SK-N-SH (cell line): ENCODE measurements at regions not wholly inside any gene's neighbourhood (a gene's known extent, or its start where the extent isn't known, plus 50 kb on each side); places are given as distances from the start of the nearest gene placed in this dataset.
"Not testable (repeated sequence)": the region's sequence is repeated elsewhere in the genome, so short reads cannot be mapped to it uniquely, and the experiment has no call there.

Source experiments
- CTCF ChIA-PET: fragments of 300-600, 350-600 bp; formaldehyde crosslinking; extraction: SDS; loops from one replicate; lab custom pipeline; 2021; lab: Yijun Ruan, JAX
- POLR2A ChIA-PET: fragments of 350-600 bp; sonication (Branson Sonifier 250); formaldehyde crosslinking; extraction: SDS; loops from one replicate; lab custom pipeline; 2020; ENCODE audit warnings: antibody characterized with exemption, inconsistent platforms; lab: Yijun Ruan, JAX
- DNase-seq: peaks from one replicate; pipeline ENCODE4 v3.0.0; 2012
- H2AFZ ChIP-seq: fragments of 200-600 bp; sonication (generic); 2 replicates; pipeline ENCODE4 v1.8.1; 2016; ENCODE audit warnings: antibody characterized with exemption, mild to moderate bottlenecking, low read depth
- H3F3A ChIP-seq: fragments of 200-600 bp; sonication (generic); replicated peaks from 2 replicates; pipeline ENCODE3; 2016; ENCODE audit warnings: antibody characterized with exemption, mild to moderate bottlenecking; ENCODE audit not compliant: insufficient read depth
- H3K27ac ChIP-seq, 2 experiments: fragments of 200-500 bp in 1 of 2; fragments of 200-600 bp in 1 of 2; sonication (Bioruptor generic) in 1 of 2; sonication (generic), shearing (Covaris generic) in 1 of 2; 2 replicates each; pipeline versions ENCODE4 v1.5.1 to v1.6.1; 2014 to 2016; ENCODE audit warnings: low read depth in 2 of 2, inconsistent platforms in 1 of 2, low read length in 1 of 2, mild to moderate bottlenecking in 1 of 2, mixed read lengths in 1 of 2
- H3K27me3 ChIP-seq: fragments of 200-600 bp; sonication (generic), shearing (Covaris generic); 2 replicates; pipeline ENCODE4 v1.6.1; 2016; ENCODE audit warnings: mixed run types; ENCODE audit not compliant: insufficient read depth
- H3K36me3 ChIP-seq, 2 experiments: fragments of 200-500 bp in 1 of 2; fragments of 200-600 bp in 1 of 2; sonication (Bioruptor generic) in 1 of 2; sonication (generic) in 1 of 2; replicated peaks in 1 of 2; 2 replicates each; pipeline versions ENCODE3 to v1.5.1; 2014 to 2016; ENCODE audit warnings: low read length in 1 of 2, mild to moderate bottlenecking in 1 of 2; ENCODE audit not compliant: insufficient read depth in 2 of 2, control insufficient read depth in 1 of 2
- H3K4me1 ChIP-seq, 2 experiments: fragments of 200-500 bp in 1 of 2; fragments of 200-600 bp in 1 of 2; sonication (Bioruptor generic) in 1 of 2; sonication (generic), shearing (Covaris generic) in 1 of 2; 2 replicates each; pipeline versions ENCODE4 v1.5.1 to v1.6.1; 2014 to 2016; ENCODE audit warnings: low read depth in 1 of 2, low read length in 1 of 2, mixed run types in 1 of 2; ENCODE audit not compliant: insufficient read depth in 2 of 2, control insufficient read depth in 1 of 2
- H3K4me2 ChIP-seq: fragments of 200-600 bp; sonication (generic), shearing (Covaris generic); 2 replicates; pipeline ENCODE4 v1.6.1; 2017; ENCODE audit warnings: mixed run types
- H3K4me3 ChIP-seq, 2 experiments: fragments of 200-500 bp in 1 of 2; fragments of 200-600 bp in 1 of 2; sonication (Bioruptor generic) in 1 of 2; sonication (generic), shearing (Covaris generic) in 1 of 2; 2 replicates each; pipeline versions ENCODE4 v1.5.1 to v1.8.1; 2014 to 2016; ENCODE audit warnings: low read depth in 2 of 2, inconsistent platforms in 1 of 2, low read length in 1 of 2, mild to moderate bottlenecking in 1 of 2, mixed read lengths in 1 of 2, moderate library complexity in 1 of 2
- H3K79me2 ChIP-seq: fragments of 200-600 bp; sonication (generic); 2 replicates; pipeline ENCODE4 v1.8.1; 2017; ENCODE audit warnings: mild to moderate bottlenecking; ENCODE audit not compliant: insufficient read depth
- H3K9ac ChIP-seq: fragments of 200-600 bp; sonication (generic); 2 replicates; pipeline ENCODE4 v1.6.1; 2017; ENCODE audit warnings: mixed run types
- H3K9me2 ChIP-seq: fragments of 200-600 bp; sonication (generic); 2 replicates; pipeline ENCODE4 v1.6.1; 2017; ENCODE audit warnings: mixed run types
- H3K9me3 ChIP-seq: fragments of 200-600 bp; sonication (generic); 2 replicates; pipeline ENCODE4 v1.6.1; 2017; ENCODE audit warnings: mixed run types, mild to moderate bottlenecking, moderate library complexity
- H4K20me1 ChIP-seq: fragments of 200-600 bp; sonication (generic); 2 replicates; pipeline ENCODE4 v1.6.1; 2017; ENCODE audit warnings: mild to moderate bottlenecking, mixed run types; ENCODE audit not compliant: insufficient read depth
- ELF1 ChIP-seq: IDR thresholded peaks from 2 replicates; pipeline ENCODE4 v1.4.0; 2012
- EZH2phosphoT487 ChIP-seq: fragments of 200-600 bp; sonication (generic); IDR thresholded peaks from 2 replicates; pipeline ENCODE4 v1.6.1; 2017; ENCODE audit warnings: low read depth, mixed run types, mild to moderate bottlenecking, antibody characterized with exemption, moderate library complexity, borderline replicate concordance
- GABPA ChIP-seq: IDR thresholded peaks from 2 replicates; pipeline ENCODE4 v1.4.0; 2012; ENCODE audit warnings: low read depth, mild to moderate bottlenecking
- GATA2 ChIP-seq: sonication (generic); formaldehyde crosslinking; IDR thresholded peaks from 2 replicates; pipeline ENCODE4 v1.5.0; 2020; ENCODE audit warnings: mild to moderate bottlenecking, missing genetic modification reagents
- POLR2AphosphoS5 ChIP-seq: IDR thresholded peaks from 2 replicates; pipeline ENCODE4 v1.6.1; 2012; ENCODE audit warnings: low read depth, low read length
- RFX5 ChIP-seq: IDR thresholded peaks from 2 replicates; pipeline ENCODE4 v1.6.1; 2012; ENCODE audit warnings: mild to moderate bottlenecking, improper control_type of control experiment, low read length
- SMC3 ChIP-seq: IDR thresholded peaks from 2 replicates; pipeline ENCODE4 v1.6.1; 2012; ENCODE audit warnings: low read depth, low read length, improper control_type of control experiment
- TAF1 ChIP-seq: IDR thresholded peaks from 2 replicates; pipeline ENCODE4 v1.6.1; 2012; ENCODE audit warnings: low read depth, mild to moderate bottlenecking, low read length, moderate library complexity, borderline replicate concordance
- TCF12 ChIP-seq: IDR thresholded peaks from 2 replicates; pipeline ENCODE4 v1.4.0; 2012
- TEAD4 ChIP-seq: IDR thresholded peaks from 2 replicates; pipeline ENCODE4 v1.4.0; 2012; ENCODE audit warnings: mild to moderate bottlenecking, borderline replicate concordance; ENCODE audit not compliant: insufficient read depth
- YY1 ChIP-seq: IDR thresholded peaks from 2 replicates; pipeline ENCODE4 v1.4.0; 2012; ENCODE audit warnings: low read depth, mild to moderate bottlenecking
- WGBS: methylation state at CpG from one replicate; pipeline ENCODE4 v1.1.6; 2017; ENCODE audit warnings: low lambda C conversion rate; 5-methylcytosine and 5-hydroxymethylcytosine counted together
- TF ChIP-seq, protein P1 (sequence below): IDR thresholded peaks from 2 replicates; pipeline ENCODE4 v1.6.1; 2012; ENCODE audit warnings: mild to moderate bottlenecking, low read depth, low read length, moderate library complexity
- TF ChIP-seq, protein P2 (sequence below): IDR thresholded peaks from 2 replicates; pipeline ENCODE4; 2012

DNA sequence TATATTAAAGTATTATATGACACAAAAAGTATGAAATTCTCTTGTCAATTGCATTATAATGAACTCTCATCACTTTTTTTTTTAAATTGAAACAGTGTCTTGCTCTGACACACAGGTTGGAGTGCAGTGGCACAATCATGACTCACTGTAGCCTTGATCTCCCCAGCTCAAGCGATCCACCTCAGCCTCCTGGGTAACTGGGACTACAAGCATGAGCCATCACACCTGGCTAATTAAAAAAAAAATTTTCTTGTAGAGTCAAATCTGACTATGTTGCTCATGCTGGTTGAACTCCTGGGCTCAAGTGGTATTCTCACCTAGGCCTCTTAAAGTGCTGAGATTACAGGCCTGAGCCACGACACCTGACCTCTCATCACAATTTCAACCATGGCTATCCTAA, 259.3 kb downstream of the S1PR1 start:
- H3K9ac ChIP-seq: no peak overlapping the region
- CTCF ChIA-PET: interaction anchor here (1.0 kb wide), 1 partner anchor 22 kb away, joined by 3 read pairs; no protein-coding TSS in a partner anchor
- no peaks in the 10 kb centered on the region for H3K9me3 ChIP-seq
- H3K36me3 ChIP-seq: no peaks in the 10 kb centered on the region
- H4K20me1 ChIP-seq: no peaks in the 10 kb centered on the region
- H3K79me2 ChIP-seq: no peaks in the 10 kb centered on the region
- no peak for TF ChIP-seq EZH2phosphoT487
- TF ChIP-seq, protein P1, sequence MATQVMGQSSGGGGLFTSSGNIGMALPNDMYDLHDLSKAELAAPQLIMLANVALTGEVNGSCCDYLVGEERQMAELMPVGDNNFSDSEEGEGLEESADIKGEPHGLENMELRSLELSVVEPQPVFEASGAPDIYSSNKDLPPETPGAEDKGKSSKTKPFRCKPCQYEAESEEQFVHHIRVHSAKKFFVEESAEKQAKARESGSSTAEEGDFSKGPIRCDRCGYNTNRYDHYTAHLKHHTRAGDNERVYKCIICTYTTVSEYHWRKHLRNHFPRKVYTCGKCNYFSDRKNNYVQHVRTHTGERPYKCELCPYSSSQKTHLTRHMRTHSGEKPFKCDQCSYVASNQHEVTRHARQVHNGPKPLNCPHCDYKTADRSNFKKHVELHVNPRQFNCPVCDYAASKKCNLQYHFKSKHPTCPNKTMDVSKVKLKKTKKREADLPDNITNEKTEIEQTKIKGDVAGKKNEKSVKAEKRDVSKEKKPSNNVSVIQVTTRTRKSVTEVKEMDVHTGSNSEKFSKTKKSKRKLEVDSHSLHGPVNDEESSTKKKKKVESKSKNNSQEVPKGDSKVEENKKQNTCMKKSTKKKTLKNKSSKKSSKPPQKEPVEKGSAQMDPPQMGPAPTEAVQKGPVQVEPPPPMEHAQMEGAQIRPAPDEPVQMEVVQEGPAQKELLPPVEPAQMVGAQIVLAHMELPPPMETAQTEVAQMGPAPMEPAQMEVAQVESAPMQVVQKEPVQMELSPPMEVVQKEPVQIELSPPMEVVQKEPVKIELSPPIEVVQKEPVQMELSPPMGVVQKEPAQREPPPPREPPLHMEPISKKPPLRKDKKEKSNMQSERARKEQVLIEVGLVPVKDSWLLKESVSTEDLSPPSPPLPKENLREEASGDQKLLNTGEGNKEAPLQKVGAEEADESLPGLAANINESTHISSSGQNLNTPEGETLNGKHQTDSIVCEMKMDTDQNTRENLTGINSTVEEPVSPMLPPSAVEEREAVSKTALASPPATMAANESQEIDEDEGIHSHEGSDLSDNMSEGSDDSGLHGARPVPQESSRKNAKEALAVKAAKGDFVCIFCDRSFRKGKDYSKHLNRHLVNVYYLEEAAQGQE: no peak
- no peak for TF ChIP-seq TEAD4
- TF ChIP-seq ELF1: no peak
- H3F3A ChIP-seq: no peaks in the 10 kb centered on the region
- no peak overlapping the region for H3K4me2 ChIP-seq
- POLR2A ChIA-PET: no interaction called here
- H3K4me1 ChIP-seq: no peaks in the 10 kb centered on the region
- H3K27ac ChIP-seq: no peak overlapping the region
- no peak overlapping the region for H2AFZ ChIP-seq
- no peak for DNase-seq
- no peaks in the 10 kb centered on the region for H3K9me2 ChIP-seq
- 36% methylated on average over 2 of the region's 2 CpGs for WGBS
- no peak overlapping the region for H3K4me3 ChIP-seq
- no peaks in the 10 kb centered on the region for H3K27me3 ChIP-seq

DNA sequence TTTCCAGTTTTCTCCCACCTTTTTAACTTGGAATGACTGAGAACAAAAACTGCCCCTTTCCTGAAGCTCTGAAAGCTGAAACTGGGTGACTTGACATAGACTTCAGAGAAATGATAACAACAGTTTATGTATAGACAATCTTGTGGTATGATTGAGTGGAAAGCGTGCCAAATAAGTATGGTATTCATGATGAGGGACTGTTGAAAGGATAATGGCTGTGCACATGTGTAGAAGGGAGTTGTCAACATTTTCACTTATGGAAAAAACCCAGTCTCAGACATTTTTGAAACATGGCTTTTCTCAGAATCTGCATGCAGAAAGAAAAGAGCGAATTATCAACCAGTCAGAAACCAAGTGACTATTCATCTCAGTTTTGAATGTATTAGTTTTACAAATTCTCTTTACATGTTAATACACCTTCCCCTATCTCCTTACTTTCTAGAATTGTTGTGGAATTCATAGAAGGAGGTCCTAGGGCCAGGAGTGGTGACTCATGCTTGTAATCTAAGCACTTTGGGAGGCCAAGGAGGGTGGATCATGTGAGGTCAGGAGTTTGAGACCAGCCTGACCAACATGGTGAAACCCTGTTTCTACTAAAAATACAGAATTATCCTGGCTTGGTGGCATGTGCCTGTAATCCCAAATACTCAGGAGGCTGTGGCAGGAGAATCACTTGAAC, 261.2 kb downstream of the S1PR1 start:
- no peaks in the 10 kb centered on the region for H3K36me3 ChIP-seq
- no peak overlapping the region for H3K4me3 ChIP-seq
- H3K9ac ChIP-seq: no peak overlapping the region
- CTCF ChIA-PET: interaction anchor here (0.7 kb wide), 1 partner anchor 8 kb away, joined by 3 read pairs; no protein-coding TSS in a partner anchor
- H3K79me2 ChIP-seq: no peaks in the 10 kb centered on the region
- no peak overlapping the region for H3K4me2 ChIP-seq
- no peaks in the 10 kb centered on the region for H3K4me1 ChIP-seq
- H3K27me3 ChIP-seq: no peaks in the 10 kb centered on the region
- no peak for TF ChIP-seq SMC3
- no peak for TF ChIP-seq YY1
- TF ChIP-seq RFX5: no peak
- no peak for TF ChIP-seq GATA2 (CRISPR knock-in tag)
- no peak for TF ChIP-seq TAF1
- TF ChIP-seq GABPA: no peak
- no peak for TF ChIP-seq ELF1
- no peak for TF ChIP-seq TCF12
- TF ChIP-seq, protein P1: no peak
- TF ChIP-seq, protein P2, sequence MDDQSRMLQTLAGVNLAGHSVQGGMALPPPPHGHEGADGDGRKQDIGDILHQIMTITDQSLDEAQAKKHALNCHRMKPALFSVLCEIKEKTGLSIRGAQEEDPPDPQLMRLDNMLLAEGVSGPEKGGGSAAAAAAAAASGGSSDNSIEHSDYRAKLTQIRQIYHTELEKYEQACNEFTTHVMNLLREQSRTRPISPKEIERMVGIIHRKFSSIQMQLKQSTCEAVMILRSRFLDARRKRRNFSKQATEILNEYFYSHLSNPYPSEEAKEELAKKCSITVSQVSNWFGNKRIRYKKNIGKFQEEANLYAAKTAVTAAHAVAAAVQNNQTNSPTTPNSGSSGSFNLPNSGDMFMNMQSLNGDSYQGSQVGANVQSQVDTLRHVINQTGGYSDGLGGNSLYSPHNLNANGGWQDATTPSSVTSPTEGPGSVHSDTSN: no peak
- TF ChIP-seq POLR2AphosphoS5: no peak
- no peaks in the 10 kb centered on the region for H4K20me1 ChIP-seq
- no peak overlapping the region for H2AFZ ChIP-seq
- no peak overlapping the region for H3K27ac ChIP-seq
- DNase-seq: no peak
- 42% methylated on average over 2 of the region's 2 CpGs for WGBS
- no peaks in the 10 kb centered on the region for H3K9me3 ChIP-seq
- POLR2A ChIA-PET: no interaction called here
- H3F3A ChIP-seq: no peaks in the 10 kb centered on the region
- no peaks in the 10 kb centered on the region for H3K9me2 ChIP-seq

DNA sequence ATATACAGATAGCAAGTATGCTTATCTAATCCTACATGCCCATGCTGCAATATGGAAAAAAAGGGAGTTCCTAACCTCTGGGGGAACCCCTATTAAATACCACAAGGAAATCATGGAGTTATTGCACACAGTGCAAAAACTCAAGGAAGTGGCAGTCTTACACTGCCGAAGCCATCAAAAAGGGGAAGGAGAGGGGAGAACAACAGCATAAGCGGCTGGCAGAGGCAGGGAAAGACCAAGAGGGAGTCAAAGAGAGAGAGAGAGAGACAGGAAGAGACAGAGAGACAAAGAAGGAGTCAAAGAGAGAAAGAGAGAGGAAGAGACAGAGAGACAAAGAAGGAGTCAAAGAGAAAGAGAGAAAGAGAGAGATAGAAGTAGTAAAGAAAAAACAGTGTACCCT, 267.3 kb downstream of the S1PR1 start:
- H3K9me3 ChIP-seq, POLR2A ChIA-PET, H3K4me2 ChIP-seq, H3K4me1 ChIP-seq, H3K79me2 ChIP-seq, H4K20me1 ChIP-seq, H2AFZ ChIP-seq, H3K4me3 ChIP-seq, H3K27ac ChIP-seq, H3K27me3 ChIP-seq, H3K9ac ChIP-seq, DNase-seq, H3K9me2 ChIP-seq, H3K36me3 ChIP-seq, H3F3A ChIP-seq: not testable (repeated sequence)
- CTCF ChIA-PET: interaction anchor here (1.1 kb wide), 1 partner anchor 16 kb away, joined by 3 read pairs; no protein-coding TSS in a partner anchor
- 38% methylated on average over 2 of the region's 2 CpGs for WGBS
